ENCODE measurements at regions not wholly inside any gene's neighbourhood (a gene's known extent, or its start where the extent isn't known, plus 50 kb on each side); places are given as distances from the start of the nearest gene placed in this dataset.

GRCh38 chr12:67927324-67927723, 61.9 kb upstream of the IFNG-AS1 start:
- POLR2A ChIA-PET = no interaction called here
- Histone ChIP-seq H3K4me3 (ENCODE audit: low read depth in 2 of 2, low read length in 2 of 2) (no peak overlapping the region), H3K4me1 (ENCODE audit: control insufficient read depth, insufficient read depth, low read length) (no peaks in the 10 kb centered on the region), H3K27ac (ENCODE audit: low read length) (no peak overlapping the region), H3K27me3 (ENCODE audit: control insufficient read depth, insufficient read depth, low read length) (peaks cover 2% of the 10 kb centered on the region), H3K36me3 (ENCODE audit: control insufficient read depth, insufficient read depth, low read length) (no peaks in the 10 kb centered on the region), H3K9me3 (ENCODE audit: control insufficient read depth, insufficient read depth, low read depth, low read length) (no peaks in the 10 kb centered on the region)
- ATAC-seq (no peak), DNase-seq (ENCODE audit: low read depth, low spot score) (no peak)
- CTCF ChIA-PET = no interaction called here
- in situ Hi-C loops (cut with HindIII; ENCODE audit: low pct_unique_long_range_greater_than_20kb, low sequenced_read_pairs) (no loop called here), intact Hi-C loops (cut with micrococcal nuclease; ENCODE audit: unreplicated experiment) (no loop called here)
- BruUV-seq (replicated peaks) = no TSS peak
- TF ChIP-seq SIN3A (IDR thresholded peaks at IDR 0.05; ENCODE audit: borderline replicate concordance, insufficient read depth, low read depth, low read length) = no peak
- TF ChIP-seq POLR2AphosphoS5 (IDR thresholded peaks at IDR 0.05; ENCODE audit: low read depth, low read length) = no peak
- no peak for TF ChIP-seq REST (IDR thresholded peaks at IDR 0.05; ENCODE audit: insufficient read depth in 1 of 2, low read depth in 2 of 2, low read length in 1 of 2)
- TF ChIP-seq CTCF (IDR thresholded peaks at IDR 0.05) = no peak
- TF ChIP-seq TCF7L2 (IDR thresholded peaks at IDR 0.05; ENCODE audit: low read depth, low read length) = no peak

- no peak overlapping the region for H3K4me3 ChIP-seq (ENCODE audit: low read depth in 2 of 2, low read length in 2 of 2)
- BruUV-seq (replicated peaks) = no TSS peak
- intact Hi-C loops (cut with micrococcal nuclease; ENCODE audit: unreplicated experiment) = no loop called here
- ChIA-PET CTCF (no interaction called here), POLR2A (no interaction called here)
- H3K27me3 ChIP-seq (ENCODE audit: control insufficient read depth, insufficient read depth, low read length) = peaks cover 2% of the 10 kb centered on the region
- no peaks in the 10 kb centered on the region for H3K9me3 ChIP-seq (ENCODE audit: control insufficient read depth, insufficient read depth, low read depth, low read length)
- ATAC-seq (no peak), DNase-seq (ENCODE audit: low read depth, low spot score) (no peak)
- in situ Hi-C loops (cut with HindIII; ENCODE audit: low pct_unique_long_range_greater_than_20kb, low sequenced_read_pairs) = no loop called here
- H3K36me3 ChIP-seq (ENCODE audit: control insufficient read depth, insufficient read depth, low read length) = no peaks in the 10 kb centered on the region
- TF ChIP-seq SIN3A (IDR thresholded peaks at IDR 0.05; ENCODE audit: borderline replicate concordance, insufficient read depth, low read depth, low read length) (no peak), CTCF (IDR thresholded peaks at IDR 0.05) (no peak), REST (IDR thresholded peaks at IDR 0.05; ENCODE audit: insufficient read depth in 1 of 2, low read depth in 2 of 2, low read length in 1 of 2) (no peak), TCF7L2 (IDR thresholded peaks at IDR 0.05; ENCODE audit: low read depth, low read length) (no peak)
- no peaks in the 10 kb centered on the region for H3K4me1 ChIP-seq (ENCODE audit: control insufficient read depth, insufficient read depth, low read length)
- no peak overlapping the region for H3K27ac ChIP-seq (ENCODE audit: low read length)
Measured at GRCh38 chr12:67927815-67928214, 61.4 kb upstream of the IFNG-AS1 start.
